Spleen (tissue), 7 donors: ENCODE measurements at regions not wholly inside any gene's neighbourhood (a gene's known extent, or its start where the extent isn't known, plus 50 kb on each side); places are given as distances from the start of the nearest gene placed in this dataset.

Experiments
- POLR2A ChIP-seq, 3 donors: fragments of 450-650 bp; IDR thresholded peaks; one replicate each; pipeline ENCODE4 v1.5.1; 2017; ENCODE audit warnings: antibody characterized with exemption in 3 of 3, mild to moderate bottlenecking in 1 of 3
- POLR2AphosphoS5 ChIP-seq, 3 donors: sonication (generic); formaldehyde crosslinking; IDR thresholded peaks; one replicate each; pipeline ENCODE4 v1.5.1; 2017; ENCODE audit warnings: antibody characterized with exemption in 3 of 3
- TF ChIP-seq, protein P1 (sequence below), 11 experiments: fragments of 200-600 bp in 7 of 11; fragments of 450-650 bp in 4 of 11; sonication (generic) in 4 of 11; IDR thresholded peaks in 8 of 11; conservative IDR thresholded peaks in 3 of 11; 1 replicate in 7 of 11; 2 replicates in 4 of 11; pipeline versions ENCODE4 v1.4.0 to v1.8.0; 2016 to 2021; ENCODE audit warnings: antibody characterized with exemption in 11 of 11, inconsistent platforms in 4 of 11, mild to moderate bottlenecking in 1 of 11
- donor health status: DM: no; HTN: no; CAD: no; lungs with moderate emphysema.
- donor health status: DM: no; HTN: no; CAD: no.
- donor health status: DM: no; HTN: no; CAD: no.

DNA sequence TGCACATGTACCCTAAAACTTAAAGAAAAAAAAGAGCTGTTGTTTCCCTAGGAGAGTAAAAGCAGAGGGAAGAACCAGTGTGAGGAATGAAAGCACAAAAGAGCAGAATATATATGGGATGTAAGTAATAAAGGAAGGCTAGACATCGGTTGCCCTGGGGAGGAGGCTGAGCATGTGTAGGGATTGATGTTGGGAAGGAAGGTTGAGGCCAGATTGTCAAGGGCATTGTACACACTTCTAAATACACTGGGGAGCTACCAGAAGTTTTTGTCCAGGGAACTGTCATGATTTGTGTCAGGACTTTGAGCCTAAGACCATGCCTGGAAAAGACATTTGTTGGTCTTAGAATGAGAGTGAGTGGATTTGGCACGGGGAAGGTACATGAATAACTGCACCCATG is 467.1 kb downstream of the GPAT3 start:
- TF ChIP-seq, protein P1, sequence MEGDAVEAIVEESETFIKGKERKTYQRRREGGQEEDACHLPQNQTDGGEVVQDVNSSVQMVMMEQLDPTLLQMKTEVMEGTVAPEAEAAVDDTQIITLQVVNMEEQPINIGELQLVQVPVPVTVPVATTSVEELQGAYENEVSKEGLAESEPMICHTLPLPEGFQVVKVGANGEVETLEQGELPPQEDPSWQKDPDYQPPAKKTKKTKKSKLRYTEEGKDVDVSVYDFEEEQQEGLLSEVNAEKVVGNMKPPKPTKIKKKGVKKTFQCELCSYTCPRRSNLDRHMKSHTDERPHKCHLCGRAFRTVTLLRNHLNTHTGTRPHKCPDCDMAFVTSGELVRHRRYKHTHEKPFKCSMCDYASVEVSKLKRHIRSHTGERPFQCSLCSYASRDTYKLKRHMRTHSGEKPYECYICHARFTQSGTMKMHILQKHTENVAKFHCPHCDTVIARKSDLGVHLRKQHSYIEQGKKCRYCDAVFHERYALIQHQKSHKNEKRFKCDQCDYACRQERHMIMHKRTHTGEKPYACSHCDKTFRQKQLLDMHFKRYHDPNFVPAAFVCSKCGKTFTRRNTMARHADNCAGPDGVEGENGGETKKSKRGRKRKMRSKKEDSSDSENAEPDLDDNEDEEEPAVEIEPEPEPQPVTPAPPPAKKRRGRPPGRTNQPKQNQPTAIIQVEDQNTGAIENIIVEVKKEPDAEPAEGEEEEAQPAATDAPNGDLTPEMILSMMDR (IDR thresholded peaks at IDR 0.05 in 8 of 11, conservative IDR thresholded peaks at IDR 0.05 in 3 of 11): no peak
- TF ChIP-seq POLR2AphosphoS5 (IDR thresholded peaks at IDR 0.05) (no peak), POLR2A (IDR thresholded peaks at IDR 0.05) (no peak)
